K562 (cell line): ENCODE measurements at regions not wholly inside any gene's neighbourhood (a gene's known extent, or its start where the extent isn't known, plus 50 kb on each side); places are given as distances from the start of the nearest gene placed in this dataset.

ENCODE experiments used
- ATF1 ChIP-seq, 2 experiments: fragments of 450-650 bp in 1 of 2; IDR thresholded peaks; 2 replicates each; pipeline ENCODE4 v1.6.1; 2016; ENCODE audit warnings: missing compliant biosample characterization in 1 of 2, missing genetic modification characterization in 1 of 2
- ATF7 ChIP-seq: fragments of 450-650 bp; IDR thresholded peaks from 2 replicates; pipeline ENCODE4 v1.7.1; 2014; ENCODE audit warnings: mild to moderate bottlenecking, moderate library complexity
- CBFB ChIP-seq: sonication (generic); formaldehyde crosslinking; IDR thresholded peaks from 2 replicates; pipeline ENCODE4 v1.4.0; 2020; ENCODE audit warnings: mild to moderate bottlenecking, missing genetic modification reagents
- CREB1 ChIP-seq, 2 experiments: sonication (generic) in 1 of 2; formaldehyde crosslinking in 1 of 2; IDR thresholded peaks; 2 replicates each; pipeline versions ENCODE4 v1.6.1 to v1.8.0; 2012 to 2022; ENCODE audit warnings: inconsistent platforms in 1 of 2, mild to moderate bottlenecking in 1 of 2, missing genetic modification reagents in 1 of 2, moderate library complexity in 1 of 2
- FUS ChIP-seq: fragments of 200-400 bp; formaldehyde crosslinking; optimal IDR thresholded peaks from 2 replicates; pipeline ENCODE3; 2017; ENCODE audit warnings: low read depth, low read length
- HDAC2 ChIP-seq: fragments of 450-650 bp; IDR thresholded peaks from 2 replicates; pipeline ENCODE4 v1.6.1; 2016; ENCODE audit warnings: mild to moderate bottlenecking
- HDGF ChIP-seq: fragments of 450-650 bp; IDR thresholded peaks from 2 replicates; pipeline ENCODE4 v1.6.1; 2016
- NFE2 ChIP-seq: IDR thresholded peaks from 2 replicates; pipeline ENCODE4 v1.6.1; 2014; ENCODE audit warnings: antibody characterized with exemption, low read depth
- PBX2 ChIP-seq, 2 experiments: IDR thresholded peaks in 1 of 2; conservative IDR thresholded peaks in 1 of 2; 2 replicates each; pipeline ENCODE4 v1.6.1; 2016; ENCODE audit warnings: low read depth in 2 of 2, mild to moderate bottlenecking in 1 of 2, missing compliant biosample characterization in 1 of 2, missing genetic modification characterization in 1 of 2, moderate library complexity in 1 of 2
- POLR2B ChIP-seq: fragments of 450-650 bp; IDR thresholded peaks from 2 replicates; pipeline ENCODE4 v1.6.1; 2018; ENCODE audit warnings: low read depth; ENCODE audit not compliant: partially characterized antibody
- RFX1 ChIP-seq: fragments of 450-650 bp; IDR thresholded peaks from 2 replicates; pipeline ENCODE4 v1.6.1; 2016; ENCODE audit warnings: mild to moderate bottlenecking, moderate library complexity
- YBX1 ChIP-seq: fragments of 450-650 bp; IDR thresholded peaks from 2 replicates; pipeline ENCODE4 v1.7.1; 2016; ENCODE audit warnings: mild to moderate bottlenecking
- ZBTB8A ChIP-seq: fragments of 450-650 bp; IDR thresholded peaks from 2 replicates; pipeline ENCODE4 v1.6.1; 2018; ENCODE audit warnings: mild to moderate bottlenecking, moderate library complexity; ENCODE audit not compliant: partially characterized antibody
- ZNF354B ChIP-seq: fragments of 250-450 bp; sonication (Bioruptor Pico); IDR thresholded peaks from 2 replicates; pipeline ENCODE4 v1.4.0; 2020
- ZNF449 ChIP-seq: fragments of 250-450 bp; sonication (Bioruptor Pico); IDR thresholded peaks from 2 replicates; pipeline ENCODE4 v1.8.0; 2022; ENCODE audit warnings: moderate library complexity, mild to moderate bottlenecking, inconsistent platforms
- TF ChIP-seq, protein P1 (sequence below): fragments of 450-650 bp; conservative IDR thresholded peaks from 2 replicates; pipeline ENCODE4 v1.6.1; 2016; ENCODE audit warnings: missing genetic modification characterization, low read depth, mild to moderate bottlenecking, missing compliant biosample characterization, moderate library complexity
- TF ChIP-seq, protein P2 (sequence below): IDR thresholded peaks from 3 replicates; pipeline ENCODE4 v1.6.1; 2011; ENCODE audit warnings: borderline replicate concordance, mild to moderate bottlenecking, moderate library complexity; ENCODE audit not compliant: insufficient read length; ENCODE audit errors: extremely low read depth
- TF ChIP-seq, protein P3 (sequence below): fragments of 250-450 bp; sonication (Bioruptor Pico); IDR thresholded peaks from 2 replicates; pipeline ENCODE4 v1.8.0; 2022; ENCODE audit warnings: inconsistent platforms

DNA sequence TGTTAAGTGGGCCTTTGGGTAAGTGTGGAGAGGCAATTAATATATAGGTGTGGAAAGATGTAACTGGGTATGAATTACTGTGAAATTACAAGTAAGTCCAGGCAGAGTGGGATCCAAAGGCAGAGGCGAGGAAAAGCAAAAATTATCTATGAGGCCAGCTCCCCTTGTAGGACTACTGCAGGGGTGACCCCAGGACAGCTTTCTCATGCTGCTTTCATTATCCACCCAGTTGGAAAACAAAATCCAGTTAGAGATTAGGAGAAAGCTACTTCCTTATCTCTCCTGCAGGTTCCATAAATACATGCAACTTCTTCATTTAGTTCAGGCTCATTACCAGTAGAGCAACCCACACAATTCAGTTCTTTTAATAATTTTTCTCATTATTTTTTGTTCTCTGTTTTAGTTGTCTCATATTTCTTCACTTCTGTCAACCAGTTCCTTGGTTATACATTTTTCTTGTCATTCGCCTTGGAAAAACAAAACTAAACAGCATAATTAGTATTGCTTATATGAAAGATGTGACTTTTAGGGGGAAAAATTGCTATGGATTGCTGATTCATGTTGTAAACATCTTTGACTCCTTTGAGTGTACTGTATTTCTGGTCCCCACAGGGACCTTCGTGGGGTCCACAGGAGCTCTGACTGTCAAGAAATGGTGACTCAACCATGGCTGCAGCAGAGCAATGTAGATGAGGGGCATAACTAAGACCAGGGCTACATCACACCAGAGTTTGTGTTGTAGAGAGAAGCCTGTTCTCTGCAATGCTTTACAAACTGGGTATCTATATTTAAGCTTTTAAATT is 110.4 kb upstream of the PARD3B start (continued):
- TF ChIP-seq, protein P1, sequence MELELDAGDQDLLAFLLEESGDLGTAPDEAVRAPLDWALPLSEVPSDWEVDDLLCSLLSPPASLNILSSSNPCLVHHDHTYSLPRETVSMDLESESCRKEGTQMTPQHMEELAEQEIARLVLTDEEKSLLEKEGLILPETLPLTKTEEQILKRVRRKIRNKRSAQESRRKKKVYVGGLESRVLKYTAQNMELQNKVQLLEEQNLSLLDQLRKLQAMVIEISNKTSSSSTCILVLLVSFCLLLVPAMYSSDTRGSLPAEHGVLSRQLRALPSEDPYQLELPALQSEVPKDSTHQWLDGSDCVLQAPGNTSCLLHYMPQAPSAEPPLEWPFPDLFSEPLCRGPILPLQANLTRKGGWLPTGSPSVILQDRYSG (tag), result no peak
- no peak for TF ChIP-seq HDGF
- no peak for TF ChIP-seq ATF7
- no peak for TF ChIP-seq ZNF354B (CRISPR knock-in tag)
- no peak for TF ChIP-seq CREB1 (IDR thresholded peaks at IDR 0.05)
- TF ChIP-seq CREB1 (CRISPR knock-in tag; IDR thresholded peaks at IDR 0.05), result no peak
- no peak for TF ChIP-seq POLR2B
- no peak for TF ChIP-seq HDAC2
- no peak for TF ChIP-seq RFX1
- TF ChIP-seq, protein P2, sequence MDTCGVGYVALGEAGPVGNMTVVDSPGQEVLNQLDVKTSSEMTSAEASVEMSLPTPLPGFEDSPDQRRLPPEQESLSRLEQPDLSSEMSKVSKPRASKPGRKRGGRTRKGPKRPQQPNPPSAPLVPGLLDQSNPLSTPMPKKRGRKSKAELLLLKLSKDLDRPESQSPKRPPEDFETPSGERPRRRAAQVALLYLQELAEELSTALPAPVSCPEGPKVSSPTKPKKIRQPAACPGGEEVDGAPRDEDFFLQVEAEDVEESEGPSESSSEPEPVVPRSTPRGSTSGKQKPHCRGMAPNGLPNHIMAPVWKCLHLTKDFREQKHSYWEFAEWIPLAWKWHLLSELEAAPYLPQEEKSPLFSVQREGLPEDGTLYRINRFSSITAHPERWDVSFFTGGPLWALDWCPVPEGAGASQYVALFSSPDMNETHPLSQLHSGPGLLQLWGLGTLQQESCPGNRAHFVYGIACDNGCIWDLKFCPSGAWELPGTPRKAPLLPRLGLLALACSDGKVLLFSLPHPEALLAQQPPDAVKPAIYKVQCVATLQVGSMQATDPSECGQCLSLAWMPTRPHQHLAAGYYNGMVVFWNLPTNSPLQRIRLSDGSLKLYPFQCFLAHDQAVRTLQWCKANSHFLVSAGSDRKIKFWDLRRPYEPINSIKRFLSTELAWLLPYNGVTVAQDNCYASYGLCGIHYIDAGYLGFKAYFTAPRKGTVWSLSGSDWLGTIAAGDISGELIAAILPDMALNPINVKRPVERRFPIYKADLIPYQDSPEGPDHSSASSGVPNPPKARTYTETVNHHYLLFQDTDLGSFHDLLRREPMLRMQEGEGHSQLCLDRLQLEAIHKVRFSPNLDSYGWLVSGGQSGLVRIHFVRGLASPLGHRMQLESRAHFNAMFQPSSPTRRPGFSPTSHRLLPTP, result no peak
- TF ChIP-seq, protein P3, sequence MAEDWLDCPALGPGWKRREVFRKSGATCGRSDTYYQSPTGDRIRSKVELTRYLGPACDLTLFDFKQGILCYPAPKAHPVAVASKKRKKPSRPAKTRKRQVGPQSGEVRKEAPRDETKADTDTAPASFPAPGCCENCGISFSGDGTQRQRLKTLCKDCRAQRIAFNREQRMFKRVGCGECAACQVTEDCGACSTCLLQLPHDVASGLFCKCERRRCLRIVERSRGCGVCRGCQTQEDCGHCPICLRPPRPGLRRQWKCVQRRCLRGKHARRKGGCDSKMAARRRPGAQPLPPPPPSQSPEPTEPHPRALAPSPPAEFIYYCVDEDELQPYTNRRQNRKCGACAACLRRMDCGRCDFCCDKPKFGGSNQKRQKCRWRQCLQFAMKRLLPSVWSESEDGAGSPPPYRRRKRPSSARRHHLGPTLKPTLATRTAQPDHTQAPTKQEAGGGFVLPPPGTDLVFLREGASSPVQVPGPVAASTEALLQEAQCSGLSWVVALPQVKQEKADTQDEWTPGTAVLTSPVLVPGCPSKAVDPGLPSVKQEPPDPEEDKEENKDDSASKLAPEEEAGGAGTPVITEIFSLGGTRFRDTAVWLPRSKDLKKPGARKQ, result no peak
- no peak for TF ChIP-seq ZNF449 (CRISPR knock-in tag)
- TF ChIP-seq YBX1, result no peak
- TF ChIP-seq ZBTB8A, result no peak
- TF ChIP-seq FUS, result no peak
- no peak for TF ChIP-seq ATF1 (CRISPR knock-in tag; IDR thresholded peaks at IDR 0.05)
- TF ChIP-seq ATF1 (tag; IDR thresholded peaks at IDR 0.05), result no peak
- no peak for TF ChIP-seq CBFB
- peak; percentile 55 for TF ChIP-seq NFE2
- TF ChIP-seq PBX2 (CRISPR knock-in tag; IDR thresholded peaks at IDR 0.05; ENCODE audit: low read depth), result no peak
- TF ChIP-seq PBX2 (tag; conservative IDR thresholded peaks at IDR 0.05; ENCODE audit: low read depth), result peak; percentile 58
